ELR (cell line): ENCODE measurements at regions not wholly inside any gene's neighbourhood (a gene's known extent, or its start where the extent isn't known, plus 50 kb on each side); places are given as distances from the start of the nearest gene placed in this dataset.
A peak's percentile ranks its signal among the peaks of the same experiment; 100 is the strongest.
"Not testable (repeated sequence)": the region's sequence is repeated elsewhere in the genome, so short reads cannot be mapped to it uniquely, and the experiment has no call there.

Source experiments
- DNase-seq: peaks from one replicate; pipeline ENCODE4 v3.0.0-alpha.2; 2015; ENCODE audit warnings: low read depth

DNA sequence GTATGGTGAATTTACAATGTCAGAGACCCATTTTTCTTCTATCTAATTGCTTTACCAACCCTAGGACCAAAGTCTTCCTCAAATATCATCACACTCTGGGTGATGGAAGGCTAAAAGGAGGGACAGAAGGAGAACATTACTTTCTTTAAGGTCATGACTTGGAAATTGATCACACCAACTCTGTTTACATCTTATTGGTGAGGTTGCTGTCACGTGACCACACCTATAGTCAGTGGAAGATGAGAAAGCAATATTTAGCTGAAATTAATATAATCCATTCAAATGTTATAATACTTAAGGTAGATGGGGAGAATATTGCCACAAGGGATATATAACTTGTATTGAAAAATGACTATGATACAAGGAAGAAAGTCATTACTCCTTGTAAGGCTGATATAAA, 183.6 kb upstream of the SMIM30 start:
- DNase-seq, result no peak

DNA sequence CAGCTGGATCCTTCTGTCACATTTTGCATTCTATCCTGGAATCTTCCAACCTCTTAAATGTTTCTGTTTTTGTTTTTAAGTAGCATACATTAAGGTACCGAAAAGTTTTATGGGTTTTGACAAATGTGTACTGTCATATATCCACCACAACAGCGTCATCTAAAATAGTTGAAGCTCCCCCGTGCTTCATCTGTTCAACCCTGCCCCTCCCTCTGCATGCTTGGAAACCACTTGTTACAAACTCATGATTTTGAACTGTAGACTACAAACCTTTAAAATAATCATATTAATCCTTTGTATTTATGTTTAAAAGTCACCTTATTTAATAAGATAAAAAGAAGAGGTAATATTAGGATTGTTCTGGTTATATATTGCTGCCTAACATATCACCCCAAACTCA, 182.8 kb upstream of the SMIM30 start:
- no peak for DNase-seq

DNA sequence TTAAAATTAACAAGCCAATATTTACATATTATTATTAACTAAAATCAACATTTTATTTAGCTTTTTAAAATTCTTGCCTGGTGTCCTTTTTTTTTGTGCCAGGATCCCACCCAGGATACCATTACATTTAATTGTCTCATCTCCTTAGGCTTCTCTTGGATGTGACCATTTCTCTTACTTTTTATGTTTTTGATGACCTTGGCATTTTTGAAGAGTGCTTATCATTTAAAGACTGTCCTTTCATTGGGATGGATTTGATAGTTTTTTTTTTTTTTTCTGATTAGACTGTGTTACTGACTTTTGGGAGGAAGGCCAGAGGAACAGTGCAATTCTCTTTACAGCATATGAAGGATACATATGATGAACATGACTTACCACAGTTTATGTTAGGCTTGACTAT, 181.4 kb upstream of the SMIM30 start:
- no peak for DNase-seq

DNA sequence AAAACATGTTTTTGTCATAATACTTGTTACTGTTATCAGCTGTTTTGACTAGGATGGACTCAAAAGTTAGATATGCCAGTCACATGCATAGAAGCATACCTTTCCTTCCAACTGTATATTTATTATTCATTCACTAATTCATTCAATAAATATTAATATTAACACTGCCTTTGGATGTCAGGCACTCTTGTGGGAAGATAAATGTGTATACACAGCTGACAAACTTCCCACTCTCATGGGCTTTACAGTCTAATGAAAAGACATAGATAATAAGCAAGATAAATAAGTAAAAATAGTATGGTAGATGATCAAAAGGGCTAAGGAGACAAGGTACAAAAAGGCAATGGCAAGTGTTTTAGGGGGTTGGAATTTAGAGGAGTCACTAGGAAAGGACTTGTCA, 180.1 kb upstream of the SMIM30 start:
- no peak for DNase-seq

DNA sequence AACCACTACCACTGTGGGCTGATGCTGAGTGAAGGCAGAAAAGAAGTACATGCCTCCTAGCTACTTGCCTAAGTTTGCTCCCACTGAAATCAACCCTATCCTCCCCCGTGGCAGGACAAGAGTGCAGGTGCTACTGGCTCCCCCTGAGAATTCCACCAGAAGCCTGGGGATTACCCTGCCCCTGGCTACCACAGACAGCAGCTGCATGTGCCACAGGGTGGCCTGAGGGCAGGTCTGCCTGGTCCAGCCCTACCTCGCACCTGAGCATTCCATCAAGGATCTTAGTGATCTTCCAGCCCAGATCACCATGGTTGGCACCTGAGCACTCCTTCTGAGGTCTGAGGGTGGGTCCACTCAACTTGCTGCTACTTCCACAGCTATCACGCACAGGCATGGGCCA, 176.4 kb upstream of the SMIM30 start:
- no peak for DNase-seq

DNA sequence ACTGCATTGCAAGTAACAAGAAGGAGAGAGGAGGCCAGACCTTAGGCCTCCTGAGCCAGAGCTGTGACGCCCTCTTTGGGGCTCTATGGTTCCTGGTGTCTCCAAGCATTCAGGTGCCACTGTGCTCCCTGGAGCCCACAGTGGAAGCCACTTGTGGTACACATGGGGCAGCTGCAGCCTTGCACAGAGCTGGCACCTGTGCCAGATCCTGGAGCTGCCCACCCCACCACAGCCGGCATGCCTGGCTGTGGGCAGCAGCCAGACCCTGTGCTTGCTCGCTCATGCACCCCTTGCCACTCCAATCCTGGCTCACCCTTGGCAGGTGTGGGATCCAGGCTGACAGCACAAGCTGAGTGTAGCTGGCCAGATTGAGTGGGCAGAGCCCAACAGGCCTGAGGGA, 173.8 kb upstream of the SMIM30 start:
- DNase-seq, result no peak

DNA sequence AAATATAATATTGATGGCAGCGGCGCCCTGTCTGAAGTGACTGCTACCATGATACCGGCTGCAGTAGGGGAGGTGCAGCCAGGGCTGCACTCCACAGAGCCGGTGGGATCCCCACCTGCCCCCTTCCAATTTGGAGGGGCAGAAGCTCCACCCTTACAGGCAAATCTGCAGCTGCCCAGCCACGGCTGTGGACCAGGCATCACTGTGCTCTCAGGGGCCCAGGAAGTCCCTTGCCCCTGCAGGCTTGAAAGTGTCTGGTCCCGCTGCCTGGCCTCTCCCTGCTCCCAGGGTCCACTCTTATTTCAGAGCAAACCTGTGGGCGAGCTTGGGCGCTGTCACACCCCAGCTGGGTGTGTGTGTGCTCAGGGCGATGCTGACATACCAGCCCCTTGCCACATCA, 172.7 kb upstream of the SMIM30 start:
- no peak for DNase-seq

DNA sequence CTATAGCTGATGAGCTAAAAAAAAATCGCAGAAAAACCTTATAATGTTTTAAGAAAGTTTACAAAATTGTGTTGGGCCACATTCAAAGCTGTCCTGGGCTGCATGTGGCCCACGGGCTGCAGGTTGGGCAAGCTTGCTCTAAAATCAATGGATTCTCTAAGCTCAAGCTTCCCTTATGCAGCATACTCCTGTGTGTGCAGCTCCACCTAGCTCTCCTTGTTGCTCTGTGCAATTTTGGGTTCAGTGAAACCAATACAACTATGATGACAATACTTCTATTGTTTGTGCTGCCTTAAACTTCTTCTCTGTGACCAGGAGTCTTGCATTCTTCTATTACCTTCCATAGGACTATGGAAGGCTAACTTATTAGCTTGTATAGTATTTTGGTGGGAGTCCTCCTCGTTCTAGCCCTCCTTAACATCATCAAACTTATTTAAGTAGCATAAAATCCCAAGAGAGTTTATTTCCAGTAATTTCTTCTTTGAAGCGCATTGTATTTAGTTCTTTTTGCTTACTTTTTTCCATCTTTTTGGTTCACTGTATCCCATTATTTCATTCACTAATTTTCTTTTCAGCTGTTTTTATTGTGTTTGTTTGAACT, 170.9 kb upstream of the SMIM30 start:
- peak; percentile 69 for DNase-seq

DNA sequence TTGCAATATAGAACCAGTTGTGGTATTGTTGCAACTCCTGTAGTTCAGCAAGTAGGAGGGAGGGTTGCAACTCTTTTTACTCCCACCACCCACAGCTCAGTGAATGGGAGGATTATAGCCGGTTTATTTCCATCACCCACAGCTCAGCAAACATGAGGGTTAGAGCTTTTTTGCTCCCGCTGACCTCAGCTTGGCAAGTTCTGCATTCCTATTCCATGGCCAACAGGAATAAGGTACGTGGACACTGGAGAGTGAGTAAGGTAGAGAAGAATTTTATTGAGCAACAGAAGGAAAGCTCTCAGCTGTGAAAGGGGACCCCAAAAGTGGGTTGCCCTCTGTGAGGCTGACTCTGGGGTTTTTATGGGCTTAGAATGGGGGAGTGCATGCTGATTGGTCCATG, 167.1 kb upstream of the SMIM30 start:
- peak; percentile 42 for DNase-seq

DNA sequence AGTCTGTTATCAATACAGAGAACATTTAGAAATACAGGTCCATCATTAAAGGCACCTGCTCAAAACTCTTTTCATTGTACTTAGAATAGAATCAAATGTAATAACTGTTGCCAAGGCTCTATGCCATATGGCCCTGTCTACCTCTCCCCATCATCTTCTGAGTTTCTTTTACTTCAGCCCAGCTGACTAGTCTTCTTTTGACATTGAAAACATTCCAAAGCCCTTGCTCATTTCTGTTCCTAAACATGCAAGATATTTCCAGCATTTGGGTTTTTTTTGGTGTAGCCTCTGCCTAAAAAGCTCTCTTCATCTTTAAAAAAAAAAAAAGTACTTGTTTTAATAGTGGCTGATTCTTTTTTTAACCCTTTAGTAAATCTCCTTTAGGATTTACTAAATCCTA, 165.5 kb upstream of the SMIM30 start:
- DNase-seq, result peak; percentile 55

DNA sequence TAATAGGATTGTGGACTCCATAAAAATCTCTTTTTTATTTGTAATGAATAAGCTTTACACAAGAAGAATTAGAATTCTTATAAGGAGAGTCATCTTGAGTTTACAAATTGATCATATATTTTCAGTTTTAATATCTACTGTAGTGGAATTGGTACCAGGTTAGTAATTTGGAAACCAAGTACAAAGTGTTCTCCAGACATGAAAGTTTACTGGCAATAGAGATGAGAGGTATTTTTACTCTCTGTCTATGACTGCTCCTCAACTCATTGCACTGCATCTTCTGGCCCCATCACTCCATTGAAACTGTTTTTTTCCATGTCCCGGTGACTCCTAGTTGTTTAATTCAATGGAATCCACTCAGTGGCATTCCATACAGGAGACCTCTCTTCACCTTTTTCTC, 164.5 kb upstream of the SMIM30 start:
- no peak for DNase-seq

DNA sequence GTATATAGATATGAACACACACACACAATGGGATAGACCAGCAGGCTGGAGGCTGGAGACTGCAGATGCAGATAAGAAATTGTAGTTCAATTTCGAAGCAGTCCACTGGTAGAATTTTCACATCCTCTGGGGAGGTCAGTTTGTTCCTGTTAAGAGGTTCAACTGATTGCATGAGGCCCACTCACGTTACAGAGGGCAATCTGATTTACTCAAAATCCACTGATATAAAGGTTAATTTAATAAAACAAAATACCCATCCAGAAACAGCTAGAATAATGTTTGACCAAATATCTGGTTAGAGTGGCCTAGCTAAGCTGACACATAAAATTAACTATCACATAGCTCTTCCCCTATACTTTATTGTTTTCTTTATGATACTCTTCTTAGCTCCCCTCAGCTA, 162.9 kb upstream of the SMIM30 start:
- no peak for DNase-seq

DNA sequence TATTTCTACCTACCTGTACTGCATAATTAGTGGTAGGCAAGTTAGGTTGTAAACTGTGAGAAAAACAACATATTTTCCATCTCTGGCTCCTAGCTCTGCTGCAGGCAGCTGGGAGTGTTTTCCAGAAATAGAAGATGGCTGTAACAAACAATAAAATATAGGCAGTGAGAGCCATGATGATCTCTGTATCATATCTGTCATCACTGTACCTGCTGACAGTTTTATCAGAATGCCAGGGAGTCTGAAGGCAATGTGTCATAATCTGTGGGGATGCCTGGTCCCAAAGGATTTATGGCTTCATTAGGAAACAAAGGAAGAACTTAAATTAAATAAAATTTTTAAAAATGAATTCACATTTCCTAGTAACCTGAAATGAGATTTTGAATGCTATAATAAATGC, 160.9 kb upstream of the SMIM30 start:
- no peak for DNase-seq

DNA sequence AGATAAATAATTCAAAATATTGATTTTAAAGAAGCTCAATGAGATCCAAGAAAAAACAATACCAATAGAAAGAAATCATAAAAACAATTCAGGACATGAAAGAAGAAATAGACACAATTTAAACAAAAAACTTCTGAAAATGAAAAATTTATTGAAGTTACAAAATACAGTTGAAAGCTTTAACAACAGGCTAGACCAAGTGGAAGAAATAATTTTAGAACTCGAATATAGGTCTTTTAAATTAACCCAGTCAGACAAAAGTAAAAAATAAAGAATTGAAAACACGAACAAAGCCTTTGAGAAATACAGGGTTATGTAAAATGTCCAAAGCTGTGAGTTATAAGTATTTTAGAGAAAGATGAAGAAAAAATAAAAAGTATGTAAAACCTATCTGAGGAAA, 152.4 kb upstream of the SMIM30 start:
- DNase-seq, result no peak

DNA sequence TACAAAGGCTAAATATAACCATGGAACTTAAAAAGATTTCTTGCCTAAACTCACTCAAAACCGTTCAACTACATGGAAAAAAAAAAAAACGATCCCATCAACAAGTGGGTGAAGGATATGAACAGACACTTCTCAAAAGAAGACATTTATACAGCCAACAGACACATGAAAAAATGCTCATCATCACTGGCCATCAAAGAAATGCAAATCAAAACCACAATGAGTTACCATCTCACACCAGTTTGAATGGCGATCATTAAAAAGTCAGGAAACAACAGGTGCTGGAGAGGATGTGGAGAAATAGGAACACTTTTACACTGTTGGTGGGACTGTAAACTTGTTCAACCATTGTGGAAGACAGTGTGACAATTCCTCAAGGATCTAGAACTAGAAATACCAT, 151.2 kb upstream of the SMIM30 start:
- DNase-seq, result not testable (repeated sequence)

DNA sequence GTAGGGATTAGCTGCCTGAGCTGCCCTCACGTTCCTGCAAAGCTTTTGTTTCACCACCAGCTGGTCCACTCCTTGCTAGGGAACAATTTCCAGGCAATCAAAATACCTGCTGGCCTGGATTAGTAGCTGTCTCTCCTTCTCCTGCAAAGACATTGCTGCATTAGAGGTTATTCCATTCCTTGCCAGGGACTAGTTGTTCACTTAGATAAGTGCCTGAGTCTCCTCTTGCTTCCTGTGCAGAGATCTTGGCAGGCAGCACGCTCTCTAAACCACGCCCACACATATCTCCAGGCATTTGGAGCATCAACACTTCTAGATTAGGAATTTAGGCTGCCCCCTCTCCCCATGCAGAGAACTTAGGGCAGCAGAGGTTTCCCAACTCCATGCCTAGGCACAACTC, 150.4 kb upstream of the SMIM30 start:
- peak; percentile 10 for DNase-seq

DNA sequence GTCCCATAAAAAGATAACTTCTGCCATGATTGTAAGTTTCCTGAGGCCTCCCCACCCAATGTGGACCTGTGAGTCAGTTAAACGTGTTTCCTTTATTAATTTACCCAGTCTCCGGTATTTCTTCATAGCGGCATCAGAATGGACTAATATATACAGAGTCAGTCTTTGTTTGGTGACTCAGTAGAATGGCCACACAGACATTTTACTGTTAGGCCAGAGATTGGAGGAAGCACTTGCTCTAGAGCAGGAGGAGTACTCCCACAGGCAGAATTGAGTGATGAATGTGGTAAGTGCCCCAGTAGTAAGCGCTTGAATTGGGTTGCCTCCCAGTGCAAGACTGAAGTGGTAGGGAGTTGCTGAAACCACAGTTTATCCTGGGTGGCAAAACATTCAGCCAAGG, 149.5 kb upstream of the SMIM30 start:
- peak; percentile 89 for DNase-seq

DNA sequence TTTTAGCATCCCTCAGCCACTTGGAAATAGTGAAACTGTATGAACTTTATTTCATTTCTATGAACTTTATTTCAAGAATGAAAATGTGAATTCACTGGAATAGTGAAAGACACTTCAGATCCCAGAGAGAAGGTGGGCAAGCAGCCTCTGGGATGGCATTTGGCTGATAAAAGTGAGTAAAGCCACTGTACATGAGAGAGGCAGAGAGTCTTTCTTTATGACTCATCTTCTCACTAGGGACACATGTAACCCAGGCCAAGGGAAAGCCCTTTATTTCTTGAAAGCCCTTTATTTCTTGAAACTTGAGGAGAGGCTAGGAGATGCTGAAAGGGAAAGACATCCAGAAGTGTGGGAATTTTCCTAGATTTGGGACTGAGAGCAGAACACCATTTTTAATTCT, 148.9 kb upstream of the SMIM30 start:
- peak; percentile 62 for DNase-seq

DNA sequence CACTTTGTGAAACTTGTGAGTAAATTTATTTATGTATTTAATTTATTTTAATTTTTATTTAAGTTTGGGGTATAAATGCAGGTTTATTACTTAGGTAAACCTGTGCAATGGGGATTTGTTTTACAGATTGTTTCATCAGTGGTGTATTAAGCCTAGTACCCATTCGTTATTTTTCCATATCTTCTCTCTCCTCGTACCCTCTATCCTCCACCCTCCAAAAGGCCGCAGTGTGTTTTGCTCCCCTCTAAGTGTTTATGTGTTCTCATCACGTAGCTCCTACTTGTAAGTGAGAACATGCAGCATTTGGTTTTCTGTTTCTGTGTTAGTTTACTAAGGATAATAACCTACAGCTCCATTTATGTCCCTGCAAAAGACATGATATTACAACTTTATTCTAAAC, 145.4 kb upstream of the SMIM30 start:
- no peak for DNase-seq

DNA sequence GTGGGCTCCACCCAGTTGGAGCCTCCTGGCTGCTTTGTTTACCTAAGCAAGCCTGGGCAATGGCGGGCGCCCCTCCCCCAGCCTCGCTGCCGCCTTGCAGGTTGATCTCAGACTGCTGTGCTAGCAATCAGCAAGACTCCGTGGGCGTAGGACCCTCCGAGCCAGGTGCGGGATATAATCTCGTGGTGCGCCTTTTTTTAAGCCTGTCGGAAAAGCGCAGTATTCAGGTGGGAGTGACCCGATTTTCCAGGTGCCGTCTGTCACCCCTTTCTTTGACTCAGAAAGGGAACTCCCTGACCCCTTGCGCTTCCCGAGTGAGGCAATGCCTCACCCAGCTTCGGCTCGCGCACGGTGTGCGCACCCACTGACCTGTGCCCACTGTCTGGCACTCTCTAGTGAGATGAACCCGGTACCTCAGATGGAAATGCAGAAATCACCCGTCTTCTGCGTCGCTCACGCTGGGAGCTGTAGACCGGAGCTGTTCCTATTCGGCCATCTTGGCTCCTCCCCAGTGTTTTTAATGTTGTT, 144.9 kb upstream of the SMIM30 start:
- not testable (repeated sequence) for DNase-seq

DNA sequence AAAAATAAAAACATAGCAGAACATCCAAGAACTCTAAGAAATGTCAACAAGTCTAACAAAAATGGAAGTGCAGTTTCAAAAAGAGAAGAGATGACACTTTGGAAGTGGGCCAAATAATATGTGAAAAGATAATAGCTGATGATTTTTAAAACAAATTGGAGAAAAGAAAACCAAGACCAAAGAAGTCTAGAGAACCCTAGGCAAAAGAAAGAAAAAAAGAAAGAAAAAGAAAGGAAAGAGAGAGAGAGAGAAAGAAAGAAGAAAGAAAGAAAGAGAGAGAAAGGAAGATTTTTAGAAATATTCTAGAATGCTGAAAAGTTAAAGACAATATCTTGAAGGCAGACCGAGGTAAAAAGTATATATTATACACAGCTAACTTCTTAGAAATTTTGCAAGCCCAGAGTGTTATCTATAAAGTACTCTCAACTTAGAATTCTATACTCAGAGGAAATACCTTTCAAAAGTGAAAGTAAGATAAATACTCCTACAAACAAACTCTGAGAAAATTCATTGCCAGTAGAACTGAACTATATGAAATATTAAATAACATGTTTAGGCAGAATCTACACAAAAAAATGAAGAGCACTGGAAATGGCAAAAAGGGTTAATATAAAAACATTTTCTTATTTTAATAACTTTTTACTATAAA, 138.7 kb upstream of the SMIM30 start:
- DNase-seq, result peak; percentile 15

DNA sequence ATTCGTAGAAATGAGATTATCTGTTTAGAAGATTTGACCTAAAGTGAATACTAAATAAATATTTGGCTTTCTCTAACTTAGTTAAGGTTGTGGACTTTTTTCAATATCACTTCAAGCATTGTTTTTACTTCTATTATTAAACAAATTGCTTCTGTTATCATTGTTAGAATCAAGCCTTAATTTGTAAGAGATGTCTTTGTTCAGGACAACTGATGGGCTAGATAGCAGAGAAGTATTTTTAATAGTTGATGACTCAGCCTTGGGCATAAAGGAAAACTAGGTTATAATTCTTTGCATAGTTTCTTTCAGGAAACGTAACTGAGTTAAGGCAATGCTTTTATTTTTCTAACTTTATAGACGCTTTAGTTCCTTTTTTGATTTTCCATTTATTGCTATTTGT, 128.8 kb upstream of the SMIM30 start:
- DNase-seq, result peak; percentile 33

DNA sequence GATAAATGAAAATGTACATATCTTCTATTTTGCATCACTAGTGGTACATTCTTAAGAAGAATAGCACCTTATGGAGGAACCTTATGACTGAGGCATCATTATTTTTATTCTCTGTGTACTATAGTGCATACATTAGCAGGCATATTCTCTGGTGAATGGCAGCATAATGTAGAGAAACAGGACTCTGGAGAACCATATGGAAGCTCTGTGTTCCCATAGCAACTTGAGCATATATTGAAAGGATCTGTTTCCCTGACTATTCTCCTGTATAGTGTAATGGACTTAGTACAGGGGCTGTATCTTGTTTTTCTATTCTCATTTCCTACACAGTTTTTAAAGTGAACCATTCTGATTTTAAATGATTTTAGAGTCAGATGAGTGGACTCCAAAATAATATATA, 128.4 kb upstream of the SMIM30 start:
- no peak for DNase-seq

DNA sequence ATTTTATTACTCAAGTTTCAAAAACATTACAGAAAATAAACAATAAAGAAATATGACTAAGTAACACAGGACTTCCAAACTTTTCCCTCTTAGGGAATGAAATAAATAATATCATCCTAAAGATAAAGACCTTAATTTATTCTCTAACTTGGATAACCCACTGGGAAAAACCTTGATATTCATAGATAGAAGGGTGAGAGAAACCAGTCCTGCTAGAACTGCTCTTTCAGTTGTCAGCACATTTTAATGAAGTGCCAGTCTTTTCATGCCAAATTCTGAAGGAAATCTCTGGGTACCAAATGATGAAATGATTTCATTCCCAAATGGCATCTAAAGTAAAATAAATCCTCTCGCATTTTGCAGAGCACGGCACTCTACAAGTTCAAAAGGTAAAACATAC, 114.5 kb upstream of the SMIM30 start:
- DNase-seq, result no peak
